Peyer's patch (tissue), 4 donors: ENCODE measurements at regions not wholly inside any gene's neighbourhood (a gene's known extent, or its start where the extent isn't known, plus 50 kb on each side); places are given as distances from the start of the nearest gene placed in this dataset.

Experiments used
- POLR2A ChIP-seq, 2 donors: fragments of 450-650 bp; IDR thresholded peaks; one replicate each; pipeline ENCODE4 v1.5.1; 2017; ENCODE audit warnings: antibody characterized with exemption in 2 of 2, mild to moderate bottlenecking in 2 of 2, moderate library complexity in 2 of 2
- TF ChIP-seq, protein P1 (sequence below), 6 experiments: fragments of 450-650 bp in 4 of 6; fragments of 200-600 bp in 2 of 6; sonication (generic) in 1 of 6; IDR thresholded peaks; one replicate each; pipeline ENCODE4 v1.5.1; 2017 to 2019; ENCODE audit warnings: antibody characterized with exemption in 6 of 6, mild to moderate bottlenecking in 3 of 6, moderate library complexity in 1 of 6

DNA sequence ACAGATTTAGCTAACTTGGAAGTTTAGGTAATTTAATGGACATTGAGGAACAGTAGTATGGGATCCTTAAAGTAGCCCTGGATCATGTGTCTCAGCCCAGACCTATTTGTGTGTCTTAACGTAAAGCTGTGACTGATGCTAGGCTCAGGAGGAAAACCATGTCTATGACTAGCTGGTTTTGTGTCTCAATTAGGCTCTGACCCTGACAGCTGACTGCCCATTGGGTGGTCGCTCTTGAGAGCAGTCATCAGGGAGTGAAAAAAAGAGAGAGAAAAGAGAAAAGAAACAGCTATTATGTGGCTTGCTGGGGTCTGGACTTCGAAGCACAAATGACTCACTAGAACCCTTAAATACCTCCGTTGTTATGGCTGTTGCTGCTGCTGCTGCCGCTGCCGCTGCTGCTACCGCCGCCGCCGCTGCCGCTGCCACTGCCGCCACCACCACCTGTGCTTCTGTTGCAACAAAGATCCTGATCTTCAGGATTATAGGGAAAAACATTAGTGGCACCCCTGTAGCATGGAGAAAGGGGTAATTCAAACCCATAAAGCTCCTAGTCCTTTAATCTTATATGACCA, 70.7 kb downstream of the GSPT2 start:
- TF ChIP-seq, protein P1, sequence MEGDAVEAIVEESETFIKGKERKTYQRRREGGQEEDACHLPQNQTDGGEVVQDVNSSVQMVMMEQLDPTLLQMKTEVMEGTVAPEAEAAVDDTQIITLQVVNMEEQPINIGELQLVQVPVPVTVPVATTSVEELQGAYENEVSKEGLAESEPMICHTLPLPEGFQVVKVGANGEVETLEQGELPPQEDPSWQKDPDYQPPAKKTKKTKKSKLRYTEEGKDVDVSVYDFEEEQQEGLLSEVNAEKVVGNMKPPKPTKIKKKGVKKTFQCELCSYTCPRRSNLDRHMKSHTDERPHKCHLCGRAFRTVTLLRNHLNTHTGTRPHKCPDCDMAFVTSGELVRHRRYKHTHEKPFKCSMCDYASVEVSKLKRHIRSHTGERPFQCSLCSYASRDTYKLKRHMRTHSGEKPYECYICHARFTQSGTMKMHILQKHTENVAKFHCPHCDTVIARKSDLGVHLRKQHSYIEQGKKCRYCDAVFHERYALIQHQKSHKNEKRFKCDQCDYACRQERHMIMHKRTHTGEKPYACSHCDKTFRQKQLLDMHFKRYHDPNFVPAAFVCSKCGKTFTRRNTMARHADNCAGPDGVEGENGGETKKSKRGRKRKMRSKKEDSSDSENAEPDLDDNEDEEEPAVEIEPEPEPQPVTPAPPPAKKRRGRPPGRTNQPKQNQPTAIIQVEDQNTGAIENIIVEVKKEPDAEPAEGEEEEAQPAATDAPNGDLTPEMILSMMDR (IDR thresholded peaks at IDR 0.05) = no peak
- TF ChIP-seq POLR2A (IDR thresholded peaks at IDR 0.05) = no peak
